Common myeloid progenitor, CD34-positive (primary cell): ENCODE measurements at regions not wholly inside any gene's neighbourhood (a gene's known extent, or its start where the extent isn't known, plus 50 kb on each side); places are given as distances from the start of the nearest gene placed in this dataset.
A peak's percentile ranks its signal among the peaks of the same experiment; 100 is the strongest.

Experiments
- CTCF ChIA-PET: fragments of 350-600 bp; sonication (Branson Sonifier 250); formaldehyde crosslinking; loops from one replicate; lab custom pipeline; 2021; ENCODE audit warnings: antibody characterized with exemption; lab: Charles Lee
- POLR2A ChIA-PET: fragments of 350-600 bp; sonication (Branson Sonifier 250); formaldehyde crosslinking; loops from one replicate; lab custom pipeline; 2021; ENCODE audit warnings: antibody characterized with exemption; lab: Charles Lee
- DNase-seq, 3 donors: peaks; one replicate each; pipeline versions ENCODE4 v3.0.0 to v3.0.0-alpha.2; 2013
- H3K27ac ChIP-seq, 2 experiments: 1 replicate in 1 of 2; 2 replicates in 1 of 2; pipeline ENCODE4 v1.7.0; 2013; ENCODE audit warnings: inconsistent platforms in 2 of 2, low read length in 2 of 2, mild to moderate bottlenecking in 2 of 2, low read depth in 1 of 2, moderate library complexity in 1 of 2; ENCODE audit not compliant: severe bottlenecking in 2 of 2, insufficient read depth in 1 of 2, poor library complexity in 1 of 2
- H3K27me3 ChIP-seq, 5 experiments: replicated peaks in 2 of 5; 1 replicate in 3 of 5; 2 replicates in 2 of 5; pipeline versions ENCODE4 v1.6.1 to v1.7.0; 2013; ENCODE audit warnings: low read length in 4 of 5, mild to moderate bottlenecking in 2 of 5, moderate library complexity in 2 of 5, inconsistent platforms in 1 of 5; ENCODE audit not compliant: insufficient read depth in 5 of 5, control insufficient read depth in 4 of 5
- H3K36me3 ChIP-seq, 4 experiments: 1 replicate in 2 of 4; 2 replicates in 2 of 4; pipeline versions ENCODE4 v1.6.1 to v1.7.0; 2013; ENCODE audit warnings: low read length in 3 of 4, control low read depth in 1 of 4, mild to moderate bottlenecking in 1 of 4; ENCODE audit not compliant: control insufficient read depth in 4 of 4, insufficient read depth in 4 of 4
- H3K4me1 ChIP-seq, 4 experiments: 1 replicate in 3 of 4; 2 replicates in 1 of 4; pipeline versions ENCODE4 v1.6.1 to v1.7.1; 2013; ENCODE audit warnings: low read length in 3 of 4, mild to moderate bottlenecking in 3 of 4, control low read depth in 1 of 4, inconsistent platforms in 1 of 4, moderate library complexity in 1 of 4; ENCODE audit not compliant: control insufficient read depth in 4 of 4, insufficient read depth in 4 of 4; ENCODE audit errors: control extremely low read depth in 1 of 4
- H3K4me3 ChIP-seq, 7 experiments: 1 replicate in 4 of 7; 2 replicates in 3 of 7; pipeline versions ENCODE4 v1.5.1 to v1.7.0; 2013; ENCODE audit warnings: mild to moderate bottlenecking in 7 of 7, low read length in 6 of 7, moderate library complexity in 6 of 7, inconsistent platforms in 2 of 7, low read depth in 2 of 7, control low read depth in 1 of 7; ENCODE audit not compliant: insufficient read depth in 4 of 7, control insufficient read depth in 1 of 7; ENCODE audit errors: extremely low read depth in 1 of 7
- H3K9me3 ChIP-seq, 5 experiments: 1 replicate in 4 of 5; 2 replicates in 1 of 5; pipeline versions ENCODE4 v1.6.1 to v1.7.1; 2013; ENCODE audit warnings: low read length in 4 of 5, mild to moderate bottlenecking in 2 of 5, inconsistent platforms in 1 of 5, low read depth in 1 of 5, moderate library complexity in 1 of 5; ENCODE audit not compliant: control insufficient read depth in 4 of 5, insufficient read depth in 2 of 5; ENCODE audit errors: control extremely low read depth in 1 of 5
- WGBS: methylation state at CpG from one replicate; pipeline ENCODE4 v1.1.5; 2013; ENCODE audit not compliant: insufficient coverage; 5-methylcytosine and 5-hydroxymethylcytosine counted together

DNA sequence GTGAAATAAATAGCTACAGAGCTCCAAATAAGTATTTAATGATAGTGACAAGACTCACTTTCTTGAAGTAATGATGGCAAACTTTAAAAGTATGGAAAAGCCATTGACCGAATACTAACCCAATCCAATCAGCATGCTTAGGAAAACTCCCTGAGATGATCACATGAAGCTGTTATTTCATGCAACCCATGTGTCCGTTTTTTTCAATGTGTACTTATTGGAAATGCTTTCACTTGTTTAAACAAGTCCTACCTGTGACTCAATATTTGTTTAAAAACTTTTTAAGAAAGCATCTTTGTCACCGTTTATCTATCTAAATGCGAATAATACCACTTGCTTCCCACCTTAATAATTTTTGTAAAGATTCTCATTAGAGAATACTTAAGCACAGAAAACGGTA is 185.8 kb downstream of the NRIP1 start:
- Histone ChIP-seq H3K36me3 (no peaks in the 10 kb centered on the region), H3K4me3 (no peak overlapping the region), H3K27me3 (no peaks in the 10 kb centered on the region), H3K9me3 (no peaks in the 10 kb centered on the region), H3K27ac (no peak overlapping the region), H3K4me1 (peaks cover 4 to 6% (median 4%) of the 10 kb centered on the region in 4 experiments)
- ChIA-PET POLR2A (no interaction called here), CTCF (no interaction called here)
- WGBS, result 100% methylated on average over 2 of the region's 5 CpGs
- DNase-seq, result no peak

DNA sequence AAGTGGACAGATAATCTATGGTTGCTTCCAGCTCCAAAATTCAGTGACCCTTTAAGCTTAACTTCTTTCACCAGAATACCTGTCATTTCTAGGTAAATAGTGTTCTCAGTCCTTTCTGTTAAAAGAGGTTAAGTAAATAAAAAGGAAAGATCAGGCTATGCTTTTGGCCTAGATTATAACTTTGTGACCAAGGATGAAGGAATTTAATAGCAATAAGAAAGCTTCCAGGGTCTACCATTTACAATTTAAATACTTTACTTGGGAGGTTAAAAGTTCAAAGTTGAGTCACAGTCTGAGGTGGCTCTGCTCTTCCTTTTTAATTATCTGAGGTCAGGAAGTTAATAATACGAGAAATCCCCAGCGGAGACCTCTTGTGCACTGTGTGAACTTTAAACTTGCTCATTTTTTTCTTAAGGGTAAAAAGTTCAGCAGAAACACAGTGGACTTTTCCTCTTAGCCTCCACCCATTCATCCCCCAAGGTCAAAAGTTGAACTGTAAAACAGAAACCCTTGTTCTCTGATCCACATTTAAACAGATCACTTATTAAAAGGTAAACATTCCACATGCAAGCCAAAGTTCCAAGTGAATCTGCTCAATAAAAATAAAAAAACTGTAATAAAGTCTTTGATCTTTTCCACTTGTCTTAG is 187.1 kb downstream of the NRIP1 start:
- DNase-seq, result peak in 1 of 3 donors; percentile 14
- no CpG with 5 or more reads among the region's 2 CpGs for WGBS

DNA sequence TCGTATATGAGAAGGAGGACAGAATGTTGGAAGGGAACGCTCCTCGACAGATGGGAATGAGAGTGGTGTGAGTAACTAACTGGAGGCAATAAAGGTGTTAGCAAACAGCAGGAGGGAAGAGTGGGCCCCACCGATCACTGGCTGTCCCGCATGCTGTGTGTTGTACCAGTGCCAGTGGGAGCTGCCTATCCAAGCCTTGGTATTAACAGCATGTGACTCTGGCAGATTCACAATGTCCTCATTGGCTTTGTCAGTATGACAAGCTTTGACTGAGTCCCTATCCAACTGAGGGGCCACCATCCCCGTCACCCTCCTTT is 188.3 kb downstream of the NRIP1 start:
- CTCF ChIA-PET, result interaction anchor here (1.2 to 1.8 kb wide), 2 partner anchors 13 to 715 kb away, joined by 3 to 6 read pairs; no protein-coding TSS in a partner anchor
- DNase-seq, result no peak
- POLR2A ChIA-PET, result no interaction called here
- Histone ChIP-seq H3K4me3 (no peak overlapping the region), H3K9me3 (no peaks in the 10 kb centered on the region), H3K27me3 (no peaks in the 10 kb centered on the region), H3K4me1 (peaks cover 4 to 6% (median 4%) of the 10 kb centered on the region in 4 experiments), H3K36me3 (no peaks in the 10 kb centered on the region), H3K27ac (no peak overlapping the region)
- WGBS, result 100% methylated on average over 6 of the region's 6 CpGs

More for the DNA sequence above, 187.1 kb downstream of the NRIP1 start:
- Histone ChIP-seq H3K4me3 (no peak overlapping the region), H3K9me3 (no peaks in the 10 kb centered on the region), H3K4me1 (peaks cover 4 to 6% (median 4%) of the 10 kb centered on the region in 4 experiments), H3K27ac (no peak overlapping the region), H3K27me3 (no peaks in the 10 kb centered on the region), H3K36me3 (no peaks in the 10 kb centered on the region)
- CTCF ChIA-PET, result interaction anchor here (1.8 kb wide), 1 partner anchor 14 kb away, joined by 6 read pairs; no protein-coding TSS in a partner anchor
- POLR2A ChIA-PET, result no interaction called here

DNA sequence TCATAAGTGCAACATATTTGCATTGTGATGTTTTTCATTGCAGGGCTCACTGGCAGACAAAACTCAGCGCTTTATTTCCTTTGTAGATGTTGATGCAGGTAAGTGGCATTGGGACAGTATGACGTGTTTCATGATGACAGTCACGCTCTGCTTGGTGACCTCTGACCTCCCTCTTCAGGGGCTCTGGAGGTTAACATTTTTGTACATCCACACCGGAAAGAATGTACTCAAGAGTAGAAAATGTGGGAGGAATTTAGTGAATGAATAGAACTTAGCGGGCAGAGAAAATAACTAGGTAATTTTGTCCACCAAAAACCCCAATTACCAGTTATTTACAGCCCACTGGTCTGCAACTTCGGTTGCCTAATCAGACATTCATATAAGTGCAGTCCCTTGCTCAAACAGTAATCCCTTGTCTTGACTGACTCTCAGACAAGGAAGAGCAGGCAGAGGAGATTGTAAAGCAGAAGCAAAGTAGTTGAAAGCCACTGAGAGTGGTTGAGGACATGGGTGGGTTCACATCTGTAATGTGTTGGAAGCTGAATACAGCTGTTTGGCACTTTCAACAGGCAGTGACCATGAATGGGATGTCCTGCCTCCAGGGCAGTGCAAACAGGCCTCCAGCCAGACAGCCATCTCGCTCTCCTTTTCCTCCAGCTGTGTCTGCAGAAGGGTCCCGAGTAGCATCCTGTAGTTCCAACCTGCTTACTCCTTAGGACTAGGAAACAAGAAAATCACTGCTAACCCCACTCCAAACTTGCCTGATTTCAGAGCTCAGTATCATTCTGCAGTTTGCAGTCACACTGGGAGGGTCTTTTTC is 188.9 kb downstream of the NRIP1 start:
- no peak for DNase-seq
- no peaks in the 10 kb centered on the region for H3K9me3 ChIP-seq
- H3K4me3 ChIP-seq, result no peak overlapping the region
- 97% methylated on average over 4 of the region's 8 CpGs for WGBS
- POLR2A ChIA-PET, result no interaction called here
- no peaks in the 10 kb centered on the region for H3K36me3 ChIP-seq
- CTCF ChIA-PET, result interaction anchor here (1.2 to 1.8 kb wide), 2 partner anchors 12 to 715 kb away, joined by 3 to 6 read pairs; no protein-coding TSS in a partner anchor
- H3K4me1 ChIP-seq, result peaks cover 4 to 6% (median 4%) of the 10 kb centered on the region in 4 experiments
- H3K27ac ChIP-seq, result no peak overlapping the region
- no peaks in the 10 kb centered on the region for H3K27me3 ChIP-seq

DNA sequence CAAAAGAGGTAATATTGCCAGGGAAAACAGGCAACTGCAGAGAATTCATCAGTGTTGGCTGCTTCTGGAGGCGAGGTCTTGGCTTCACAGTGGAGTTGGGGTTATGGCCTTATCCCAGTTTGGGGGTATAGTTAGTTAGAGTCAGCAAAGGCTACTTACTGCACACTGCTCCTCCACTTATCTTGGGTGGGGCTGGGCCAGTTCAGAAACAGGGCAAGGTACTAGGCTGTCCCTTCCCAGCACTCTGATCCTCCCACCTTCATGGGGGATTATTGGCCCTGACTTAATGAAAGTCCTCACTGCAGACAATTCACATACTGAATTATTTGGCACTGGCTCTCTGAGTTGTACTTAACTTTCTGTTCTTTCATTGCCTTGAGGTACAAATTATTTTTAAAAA is 189.6 kb downstream of the NRIP1 start:
- WGBS, result 100% methylated on average over 1 of the region's 1 CpG
- no peak for DNase-seq
- H3K27ac ChIP-seq, result no peak overlapping the region
- no peak overlapping the region for H3K4me3 ChIP-seq
- no peaks in the 10 kb centered on the region for H3K27me3 ChIP-seq
- H3K9me3 ChIP-seq, result no peaks in the 10 kb centered on the region
- peaks cover 5 to 8% (median 7%) of the 10 kb centered on the region in 4 experiments for H3K4me1 ChIP-seq
- POLR2A ChIA-PET, result no interaction called here
- CTCF ChIA-PET, result no interaction called here
- H3K36me3 ChIP-seq, result no peaks in the 10 kb centered on the region

DNA sequence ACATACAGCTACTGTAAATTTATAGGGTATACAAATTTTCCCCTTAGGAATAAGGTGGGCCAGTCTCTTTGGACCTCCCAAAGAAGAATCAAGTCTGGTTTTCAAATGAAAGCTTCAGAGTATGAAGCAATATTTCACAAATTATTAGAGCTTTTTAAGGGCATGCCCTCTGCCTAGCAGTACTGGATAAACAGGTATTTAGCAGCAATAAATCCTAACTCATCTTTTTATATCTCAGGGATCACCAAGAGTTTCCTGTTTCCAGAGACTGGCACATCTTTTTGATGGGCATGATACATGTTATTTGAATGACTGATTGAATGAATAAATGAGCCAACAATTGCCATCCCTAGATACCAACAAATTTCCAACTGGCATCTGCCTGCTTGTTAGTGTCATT is 190.4 kb downstream of the NRIP1 start:
- DNase-seq, result no peak
- ChIA-PET CTCF (no interaction called here), POLR2A (interaction anchor here (0.7 kb wide), 1 partner anchor 156 kb away, joined by 4 read pairs; no protein-coding TSS in a partner anchor)
- H3K36me3 ChIP-seq, result no peaks in the 10 kb centered on the region
- no peak overlapping the region for H3K4me3 ChIP-seq
- no peak overlapping the region for H3K27ac ChIP-seq
- H3K9me3 ChIP-seq, result no peaks in the 10 kb centered on the region
- H3K27me3 ChIP-seq, result no peaks in the 10 kb centered on the region
- peaks cover 1 to 11% (median 6%) of the 10 kb centered on the region in 4 experiments for H3K4me1 ChIP-seq

DNA sequence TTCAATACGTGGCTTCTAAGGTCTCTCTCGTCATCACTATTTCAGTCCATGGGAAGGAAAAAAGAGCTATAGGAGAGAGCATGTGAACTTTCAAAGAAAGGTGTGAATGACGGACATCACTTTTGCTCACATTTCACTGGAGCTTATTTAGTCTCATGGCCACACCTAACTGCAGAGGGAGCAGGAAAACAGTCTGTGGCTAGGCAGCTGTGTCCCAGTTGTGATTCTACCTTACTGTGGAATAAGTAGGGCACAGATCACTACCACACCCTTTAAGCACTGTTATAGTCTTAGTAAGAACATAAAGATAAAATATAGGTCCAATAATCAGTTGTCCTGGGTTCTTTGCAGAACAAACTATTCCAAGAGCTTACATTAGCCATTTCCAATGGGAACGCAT is 192.9 kb downstream of the NRIP1 start:
- no peaks in the 10 kb centered on the region for H3K36me3 ChIP-seq
- H3K27me3 ChIP-seq, result no peaks in the 10 kb centered on the region
- 97% methylated on average over 3 of the region's 4 CpGs for WGBS
- POLR2A ChIA-PET, result no interaction called here
- no peak overlapping the region for H3K27ac ChIP-seq
- H3K4me1 ChIP-seq, result peaks cover 7 to 21% (median 15%) of the 10 kb centered on the region in 4 experiments
- CTCF ChIA-PET, result no interaction called here
- DNase-seq, result no peak
- no peaks in the 10 kb centered on the region for H3K9me3 ChIP-seq
- H3K4me3 ChIP-seq, result no peak overlapping the region
